Keratinocyte (primary cell): ENCODE measurements at regions not wholly inside any gene's neighbourhood (a gene's known extent, or its start where the extent isn't known, plus 50 kb on each side); places are given as distances from the start of the nearest gene placed in this dataset.

Experiments
- DNase-seq: peaks from one replicate; pipeline ENCODE4 v3.0.0-alpha.2; 2011; ENCODE audit warnings: low read depth, missing footprints, low spot score
- FAIRE-seq: peaks from 2 replicates; lab custom pipeline; 2011; peaks lifted over from hg19 to GRCh38; lab: Jason Lieb, UNC
- H2AFZ ChIP-seq: 2 replicates; pipeline ENCODE4 v1.6.0; 2012; ENCODE audit warnings: low read length, control low read depth, inconsistent platforms; ENCODE audit not compliant: control insufficient read depth
- H3K27ac ChIP-seq: 2 replicates; pipeline ENCODE4 v1.5.1; 2011; ENCODE audit warnings: low read length; ENCODE audit not compliant: control insufficient read depth, insufficient read depth
- H3K27me3 ChIP-seq: 3 replicates; pipeline ENCODE4 v1.6.0; 2011; ENCODE audit warnings: low read length; ENCODE audit not compliant: control insufficient read depth, insufficient read depth; ENCODE audit errors: extremely low read depth
- H3K36me3 ChIP-seq, 2 experiments: 2 replicates in 1 of 2; 3 replicates in 1 of 2; pipeline ENCODE4 v1.5.1; 2011; ENCODE audit warnings: low read length in 2 of 2, mild to moderate bottlenecking in 1 of 2; ENCODE audit not compliant: control insufficient read depth in 2 of 2, insufficient read depth in 2 of 2; ENCODE audit errors: extremely low read depth in 1 of 2
- H3K4me1 ChIP-seq: 3 replicates; pipeline ENCODE4 v1.5.1; 2011; ENCODE audit warnings: low read length; ENCODE audit not compliant: control insufficient read depth, insufficient read depth; ENCODE audit errors: extremely low read depth
- H3K4me2 ChIP-seq: 3 replicates; pipeline ENCODE4 v1.6.0; 2011; ENCODE audit warnings: low read depth, low read length; ENCODE audit not compliant: control insufficient read depth, insufficient read depth; ENCODE audit errors: extremely low read depth
- H3K4me3 ChIP-seq, 3 experiments: fragments of 200-600 bp in 1 of 3; sonication (generic) in 1 of 3; 2 replicates in 2 of 3; 3 replicates in 1 of 3; pipeline ENCODE4 v1.5.1; 2011 to 2016; ENCODE audit warnings: low read length in 3 of 3, mild to moderate bottlenecking in 3 of 3, control low read depth in 2 of 3, inconsistent platforms in 1 of 3, low read depth in 1 of 3, mixed read lengths in 1 of 3, mixed run types in 1 of 3, moderate library complexity in 1 of 3; ENCODE audit not compliant: control insufficient read depth in 2 of 3, insufficient read depth in 2 of 3; ENCODE audit errors: extremely low read depth in 1 of 3
- H3K79me2 ChIP-seq: 2 replicates; pipeline ENCODE4 v1.6.0; 2012; ENCODE audit warnings: low read length; ENCODE audit not compliant: control insufficient read depth, insufficient read depth
- H3K9ac ChIP-seq: 3 replicates; pipeline ENCODE4 v1.6.0; 2011; ENCODE audit warnings: low read length; ENCODE audit not compliant: control insufficient read depth, insufficient read depth; ENCODE audit errors: extremely low read depth
- H3K9me1 ChIP-seq: 3 replicates; pipeline ENCODE4 v1.6.0; 2011; ENCODE audit warnings: low read length; ENCODE audit not compliant: control insufficient read depth, insufficient read depth; ENCODE audit errors: extremely low read depth
- H3K9me3 ChIP-seq: 2 replicates; pipeline ENCODE4 v1.5.1; 2012; ENCODE audit warnings: low read depth, low read length; ENCODE audit not compliant: control insufficient read depth
- H4K20me1 ChIP-seq: 3 replicates; pipeline ENCODE4 v1.6.0; 2011; ENCODE audit warnings: low read length; ENCODE audit not compliant: control insufficient read depth, insufficient read depth; ENCODE audit errors: extremely low read depth
- CTCF ChIP-seq, 3 experiments: IDR thresholded peaks in 1 of 3; conservative IDR thresholded peaks in 1 of 3; optimal IDR thresholded peaks in 1 of 3; 2 replicates in 2 of 3; 3 replicates in 1 of 3; pipeline versions ENCODE3 to v1.5.1; 2011; ENCODE audit warnings: low read length in 3 of 3, mild to moderate bottlenecking in 3 of 3, moderate library complexity in 2 of 3, control low read depth in 1 of 3, inconsistent platforms in 1 of 3; ENCODE audit not compliant: insufficient read depth in 2 of 3; ENCODE audit errors: extremely low read depth in 1 of 3
- EZH2 ChIP-seq: IDR thresholded peaks from one replicate; pipeline ENCODE4 v1.6.1; 2012; ENCODE audit warnings: inconsistent platforms, mild to moderate bottlenecking, low read length, moderate library complexity
- dilution Hi-C: fragments of 300-500 bp; cut with MboI; formaldehyde crosslinking; loops from one replicate; pipeline ENCODE4 v1.7.0; 2020; ENCODE audit warnings: low sequenced_read_pairs; ENCODE audit not compliant: extremely low pct_ligation_motif_present

GRCh38 chr2:7954234-7954633 lies 727.6 kb upstream of the ID2 start:
- Histone ChIP-seq H3K9me1 (no peaks in the 10 kb centered on the region), H4K20me1 (no peaks in the 10 kb centered on the region), H3K4me3 (no peak overlapping the region), H2AFZ (no peak overlapping the region), H3K27me3 (no peaks in the 10 kb centered on the region), H3K9me3 (no peaks in the 10 kb centered on the region), H3K9ac (no peak overlapping the region), H3K36me3 (no peaks in the 10 kb centered on the region), H3K27ac (no peak overlapping the region), H3K4me1 (no peaks in the 10 kb centered on the region), H3K79me2 (no peaks in the 10 kb centered on the region), H3K4me2 (no peak overlapping the region)
- dilution Hi-C loops, result no loop called here
- TF ChIP-seq EZH2 (no peak), CTCF (optimal IDR thresholded peaks at IDR 0.05 in 1 of 3, IDR thresholded peaks at IDR 0.05 in 1 of 3, conservative IDR thresholded peaks at IDR 0.05 in 1 of 3; ENCODE audit: extremely low read depth in 1 of 3, insufficient read depth in 2 of 3, low read length in 3 of 3) (no peak)
- DNase-seq (no peak), FAIRE-seq (no peak)

GRCh38 chr2:7956126-7956689 lies 725.6 kb upstream of the ID2 start:
- FAIRE-seq, result no peak
- H3K27me3 ChIP-seq, result no peaks in the 10 kb centered on the region
- H3K4me1 ChIP-seq, result no peaks in the 10 kb centered on the region
- H3K4me2 ChIP-seq, result no peak overlapping the region
- no peaks in the 10 kb centered on the region for H3K79me2 ChIP-seq
- H3K36me3 ChIP-seq, result no peaks in the 10 kb centered on the region
- DNase-seq, result no peak
- no peak overlapping the region for H2AFZ ChIP-seq
- no peaks in the 10 kb centered on the region for H3K9me3 ChIP-seq
- no peak overlapping the region for H3K27ac ChIP-seq
- H3K9me1 ChIP-seq, result no peaks in the 10 kb centered on the region
- H3K9ac ChIP-seq, result no peak overlapping the region
- dilution Hi-C loops, result no loop called here
- H3K4me3 ChIP-seq, result no peak overlapping the region
- TF ChIP-seq EZH2 (no peak), CTCF (optimal IDR thresholded peaks at IDR 0.05 in 1 of 3, IDR thresholded peaks at IDR 0.05 in 1 of 3, conservative IDR thresholded peaks at IDR 0.05 in 1 of 3; ENCODE audit: extremely low read depth in 1 of 3, insufficient read depth in 2 of 3, low read length in 3 of 3) (no peak)
- no peaks in the 10 kb centered on the region for H4K20me1 ChIP-seq
